Activated naive CD4-positive, alpha-beta T cell treated with anti-CD3 and anti-CD28 coated beads for 36 hours (primary cell): ENCODE measurements at regions not wholly inside any gene's neighbourhood (a gene's known extent, or its start where the extent isn't known, plus 50 kb on each side); places are given as distances from the start of the nearest gene placed in this dataset.

Experiments used
- CTCF ChIA-PET: fragments of 350-600 bp; sonication (Branson Sonifier 250); formaldehyde crosslinking; loops from one replicate; lab custom pipeline; 2021; ENCODE audit warnings: antibody characterized with exemption; lab: Charles Lee
- DNase-seq: peaks from one replicate; pipeline ENCODE4 v3.0.0-alpha.2; 2020
- H3K27ac Mint-ChIP-seq: one replicate; pipeline ENCODE4 v1.8.0; 2021; ENCODE audit warnings: mild to moderate bottlenecking, mixed read lengths
- H3K27me3 Mint-ChIP-seq: one replicate; pipeline ENCODE4 v1.8.0; 2021; ENCODE audit warnings: low read depth, mixed read lengths
- H3K36me3 Mint-ChIP-seq: one replicate; pipeline ENCODE4 v1.8.0; 2021; ENCODE audit warnings: low read depth, mixed read lengths
- H3K4me1 Mint-ChIP-seq: one replicate; pipeline ENCODE4 v1.8.0; 2021; ENCODE audit warnings: low read depth, mixed read lengths
- H3K4me3 Mint-ChIP-seq: one replicate; pipeline ENCODE4 v1.8.0; 2021; ENCODE audit warnings: mild to moderate bottlenecking, moderate library complexity, mixed read lengths
- H3K9me3 Mint-ChIP-seq: one replicate; pipeline ENCODE4 v1.8.0; 2021; ENCODE audit warnings: mixed read lengths
- intact Hi-C: fragments of 100-400 bp; cut with micrococcal nuclease; formaldehyde crosslinking; loops from one replicate; pipeline ENCODE4 v1.15.1; 2023

DNA sequence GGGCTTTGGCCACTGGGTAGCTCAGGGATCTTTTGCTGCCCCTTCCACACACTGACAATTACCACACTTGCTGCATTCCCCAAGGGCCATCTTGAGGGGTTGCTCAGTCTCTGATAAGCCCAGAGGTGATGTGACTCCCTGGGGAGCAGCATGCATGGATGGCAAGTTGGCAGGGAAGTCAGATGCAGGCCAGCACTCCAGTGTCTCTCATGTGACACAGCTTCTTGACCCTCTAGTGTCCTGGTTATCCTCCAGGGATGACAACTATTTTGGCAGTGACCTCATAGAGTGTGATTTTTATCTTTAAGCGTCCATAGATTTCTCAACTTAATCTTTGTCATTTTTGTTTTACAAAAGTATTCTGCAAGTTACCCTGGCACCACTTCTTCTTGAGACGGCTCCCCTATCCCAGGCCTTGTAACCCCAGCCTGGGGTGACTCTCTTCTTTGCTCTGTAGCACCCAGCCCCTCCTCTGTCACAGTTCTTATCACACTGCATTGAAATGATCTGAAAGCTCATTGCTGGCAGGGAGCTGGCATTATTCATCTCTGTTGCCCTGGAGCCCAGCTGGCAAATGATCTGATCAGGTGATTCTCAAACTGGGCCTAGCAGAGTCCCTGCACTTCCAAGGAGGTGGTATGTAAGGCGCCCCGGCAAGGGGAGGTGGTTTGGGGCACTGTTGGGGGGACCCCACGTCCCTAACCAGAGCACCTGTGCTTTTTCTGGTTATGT lies 72.6 kb downstream of the TENT5C start:
- CTCF ChIA-PET: interaction anchor here (1.4 kb wide), 1 partner anchor 76 kb away, joined by 5 read pairs; no protein-coding TSS in a partner anchor
- Mint-ChIP-seq H3K9me3 (no peaks in the 10 kb centered on the region), H3K36me3 (no peaks in the 10 kb centered on the region), H3K4me1 (peaks cover 4% of the 10 kb centered on the region), H3K4me3 (no peak overlapping the region), H3K27me3 (peaks cover 3% of the 10 kb centered on the region), H3K27ac (no peak overlapping the region)
- DNase-seq: no peak
- intact Hi-C loops: no loop called here

DNA sequence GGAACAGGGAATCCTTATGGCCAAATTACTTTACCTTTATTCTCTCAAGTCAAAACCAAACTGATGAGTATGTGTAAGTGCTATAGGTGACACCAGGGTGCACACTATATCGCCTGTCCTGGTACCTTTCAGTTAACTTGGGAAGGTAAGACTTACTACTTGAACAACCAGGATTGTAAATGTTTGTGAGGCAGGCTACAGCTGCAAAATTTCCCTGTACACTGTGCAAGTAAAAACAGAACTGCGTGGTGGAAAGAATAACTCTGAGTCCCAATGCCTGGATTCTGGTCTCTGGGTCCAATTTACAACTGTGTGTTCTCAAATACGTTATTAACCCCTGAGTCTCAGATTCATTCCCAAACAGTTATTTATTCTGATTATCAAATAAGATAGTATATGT lies 73.5 kb downstream of the TENT5C start:
- Mint-ChIP-seq H3K9me3 (no peaks in the 10 kb centered on the region), H3K36me3 (no peaks in the 10 kb centered on the region), H3K4me3 (no peak overlapping the region), H3K4me1 (peaks cover 2% of the 10 kb centered on the region), H3K27me3 (peaks cover 1% of the 10 kb centered on the region), H3K27ac (no peak overlapping the region)
- CTCF ChIA-PET: no interaction called here
- DNase-seq: no peak
- intact Hi-C loops: no loop called here

GRCh38 chr1:117679868-117680267 lies 74.0 kb downstream of the TENT5C start:
- no peaks in the 10 kb centered on the region for H3K9me3 Mint-ChIP-seq
- no peak for DNase-seq
- no peaks in the 10 kb centered on the region for H3K36me3 Mint-ChIP-seq
- intact Hi-C loops: no loop called here
- CTCF ChIA-PET: interaction anchor here (1.3 kb wide), 1 partner anchor 10 kb away, joined by 3 read pairs; no protein-coding TSS in a partner anchor
- H3K27ac Mint-ChIP-seq: no peak overlapping the region
- no peak overlapping the region for H3K4me3 Mint-ChIP-seq
- no peaks in the 10 kb centered on the region for H3K27me3 Mint-ChIP-seq
- H3K4me1 Mint-ChIP-seq: no peaks in the 10 kb centered on the region

DNA sequence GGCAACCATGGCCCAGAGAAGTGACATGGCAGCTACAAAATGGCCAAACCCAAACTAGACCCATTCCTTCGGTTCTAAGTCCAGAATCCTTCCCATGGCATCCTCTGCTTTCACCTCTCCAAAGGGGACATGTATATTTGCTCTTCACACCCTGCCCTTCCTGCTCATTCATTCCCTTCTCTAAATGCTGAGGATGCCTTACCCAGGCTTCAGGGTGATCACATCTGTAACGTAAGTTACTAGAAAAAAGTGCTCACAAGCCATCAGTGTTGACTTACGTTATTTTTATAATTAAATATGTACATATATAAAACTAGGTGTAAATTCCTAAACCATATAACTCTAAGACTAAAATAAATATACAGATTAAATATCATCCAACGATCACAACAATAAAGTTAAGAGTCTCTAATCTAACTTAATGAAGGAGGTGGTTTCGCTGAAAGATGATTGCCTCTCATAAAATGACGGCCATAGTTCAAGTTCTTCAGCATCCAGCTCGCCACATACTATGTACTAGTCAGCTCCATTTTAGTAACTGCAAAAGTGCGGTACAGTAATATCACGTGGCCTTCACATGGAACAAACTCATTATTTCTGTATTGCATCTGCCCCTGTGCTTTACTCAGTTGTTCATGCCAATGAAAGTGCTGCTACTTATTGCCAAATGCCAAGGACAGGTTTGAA lies 74.6 kb downstream of the TENT5C start:
- H3K4me3 Mint-ChIP-seq: no peak overlapping the region
- CTCF ChIA-PET: interaction anchor here (1.3 kb wide), 2 partner anchors 10 to 74 kb away, joined by 3 read pairs; no protein-coding TSS in a partner anchor
- no peaks in the 10 kb centered on the region for H3K9me3 Mint-ChIP-seq
- H3K27me3 Mint-ChIP-seq: no peaks in the 10 kb centered on the region
- no peaks in the 10 kb centered on the region for H3K4me1 Mint-ChIP-seq
- intact Hi-C loops: no loop called here
- no peak for DNase-seq
- H3K36me3 Mint-ChIP-seq: no peaks in the 10 kb centered on the region
- H3K27ac Mint-ChIP-seq: no peak overlapping the region

GRCh38 chr1:117681093-117681900 lies 75.4 kb downstream of the TENT5C start:
- CTCF ChIA-PET: interaction anchor here (1.1 to 1.3 kb wide), 4 partner anchors 9 to 73 kb away, joined by 3 to 4 read pairs (median 3); no protein-coding TSS in a partner anchor
- intact Hi-C loops: no loop called here
- Mint-ChIP-seq H3K27ac (no peak overlapping the region), H3K9me3 (no peaks in the 10 kb centered on the region), H3K4me3 (no peak overlapping the region), H3K27me3 (no peaks in the 10 kb centered on the region), H3K4me1 (no peaks in the 10 kb centered on the region), H3K36me3 (no peaks in the 10 kb centered on the region)
- no peak for DNase-seq

DNA sequence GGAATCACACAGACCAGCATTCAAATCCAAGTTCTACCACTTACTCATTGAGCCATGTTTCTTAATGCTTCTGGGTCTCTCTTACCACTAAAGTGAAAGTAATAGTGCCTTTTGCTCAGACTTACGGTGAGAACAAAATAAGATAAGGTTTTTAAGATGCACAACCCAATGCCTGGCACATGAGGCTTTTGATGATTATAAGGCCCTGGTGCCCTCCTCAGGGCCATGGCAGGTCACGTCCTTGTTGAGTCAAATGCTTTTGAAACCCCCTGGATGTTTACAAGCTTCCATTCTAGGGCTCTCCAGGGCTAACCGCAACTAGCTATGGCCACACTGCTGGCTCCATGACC lies 76.0 kb downstream of the TENT5C start:
- no peak for DNase-seq
- Mint-ChIP-seq H3K4me3 (no peak overlapping the region), H3K27ac (no peak overlapping the region), H3K36me3 (no peaks in the 10 kb centered on the region), H3K9me3 (no peaks in the 10 kb centered on the region), H3K27me3 (no peaks in the 10 kb centered on the region), H3K4me1 (no peaks in the 10 kb centered on the region)
- intact Hi-C loops: no loop called here
- CTCF ChIA-PET: interaction anchor here (1.1 to 2.0 kb wide), 5 partner anchors 7 to 147 kb away, joined by 3 to 10 read pairs (median 4); no protein-coding TSS in a partner anchor

- no peaks in the 10 kb centered on the region for H3K9me3 Mint-ChIP-seq
- intact Hi-C loops: no loop called here
- CTCF ChIA-PET: interaction anchor here (1.1 to 2.0 kb wide), 5 partner anchors 8 to 147 kb away, joined by 3 to 10 read pairs (median 4); no protein-coding TSS in a partner anchor
- H3K27ac Mint-ChIP-seq: no peak overlapping the region
- no peaks in the 10 kb centered on the region for H3K36me3 Mint-ChIP-seq
- H3K4me3 Mint-ChIP-seq: no peak overlapping the region
- peaks cover under 1% of the 10 kb centered on the region for H3K27me3 Mint-ChIP-seq
- H3K4me1 Mint-ChIP-seq: no peaks in the 10 kb centered on the region
- DNase-seq: no peak
Measured at GRCh38 chr1:117682372-117682771, 76.5 kb downstream of the TENT5C start.

GRCh38 chr1:117683571-117684285 lies 77.9 kb downstream of the TENT5C start:
- intact Hi-C loops: no loop called here
- H3K4me3 Mint-ChIP-seq: no peak overlapping the region
- no peaks in the 10 kb centered on the region for H3K36me3 Mint-ChIP-seq
- peaks cover 5% of the 10 kb centered on the region for H3K27me3 Mint-ChIP-seq
- H3K4me1 Mint-ChIP-seq: no peaks in the 10 kb centered on the region
- CTCF ChIA-PET: interaction anchor here (2.0 kb wide), 1 partner anchor 149 kb away, joined by 10 read pairs; no protein-coding TSS in a partner anchor
- no peaks in the 10 kb centered on the region for H3K9me3 Mint-ChIP-seq
- no peak for DNase-seq
- no peak overlapping the region for H3K27ac Mint-ChIP-seq

DNA sequence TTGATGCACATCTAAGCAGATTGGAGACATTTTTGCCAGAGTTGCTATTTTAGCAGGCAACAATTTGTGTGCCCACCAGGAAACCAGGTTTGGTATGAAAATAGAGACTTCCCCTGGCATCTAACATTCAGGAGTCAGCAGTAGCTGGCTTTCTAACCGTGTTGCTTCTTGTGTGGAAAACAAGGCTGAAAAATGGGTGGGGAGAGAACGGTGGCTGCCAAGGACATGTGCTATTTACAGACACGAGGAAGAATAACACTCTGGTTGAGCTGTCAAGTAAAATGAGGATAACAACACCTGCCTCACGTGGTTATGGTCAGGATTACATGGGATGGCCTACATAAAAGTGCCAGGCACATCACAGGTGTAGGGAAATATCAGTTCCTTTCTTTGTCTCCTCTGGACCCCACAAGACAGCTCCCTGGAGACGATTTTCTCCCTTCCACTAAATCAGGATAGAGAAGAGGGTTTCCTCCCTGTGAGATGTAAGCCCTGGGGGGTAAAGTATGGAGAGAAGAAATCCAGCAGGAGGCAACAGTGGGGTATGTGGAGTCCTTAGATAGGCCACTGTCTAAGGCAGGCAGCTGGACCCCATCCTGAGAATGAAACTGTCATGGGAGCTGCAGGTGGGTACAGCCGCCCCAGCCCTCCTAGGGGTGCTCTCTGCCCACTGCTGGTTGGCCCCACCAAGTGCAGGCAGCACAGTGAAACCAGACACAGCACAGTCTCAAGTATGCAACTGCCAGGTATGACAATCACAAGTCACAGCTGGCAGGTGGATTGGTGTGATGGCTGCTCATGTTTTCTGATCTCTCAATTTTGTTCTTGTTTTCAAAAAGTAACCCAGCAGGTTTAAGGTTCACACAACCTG lies 80.3 kb downstream of the TENT5C start:
- intact Hi-C loops: no loop called here
- Mint-ChIP-seq H3K27ac (no peak overlapping the region), H3K4me1 (no peaks in the 10 kb centered on the region), H3K9me3 (no peaks in the 10 kb centered on the region), H3K36me3 (no peaks in the 10 kb centered on the region), H3K4me3 (no peak overlapping the region), H3K27me3 (peaks cover 8% of the 10 kb centered on the region)
- CTCF ChIA-PET: interaction anchor here (0.8 to 0.9 kb wide), 2 partner anchors 12 to 68 kb away, joined by 3 read pairs; no protein-coding TSS in a partner anchor
- no peak for DNase-seq

DNA sequence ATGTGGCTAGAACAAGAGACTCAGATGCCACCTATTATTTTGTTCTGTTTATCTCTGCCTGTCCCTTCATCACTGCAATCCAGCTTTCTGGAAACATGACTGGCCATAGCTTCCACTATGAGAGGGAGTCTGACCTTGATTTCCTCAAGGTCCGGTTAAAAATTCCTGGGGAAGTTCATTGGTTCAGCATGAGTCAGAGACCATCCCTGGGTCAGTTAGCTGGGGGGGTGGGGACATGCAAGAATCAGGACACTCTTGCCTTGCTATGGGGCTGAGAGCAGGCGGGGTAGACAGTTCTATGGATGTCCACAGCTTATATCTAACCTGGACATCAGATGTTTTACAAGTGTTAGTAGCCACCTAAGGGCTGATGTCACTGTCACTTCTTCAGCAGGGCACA lies 81.1 kb downstream of the TENT5C start:
- Mint-ChIP-seq H3K4me3 (no peak overlapping the region), H3K9me3 (no peaks in the 10 kb centered on the region), H3K4me1 (no peaks in the 10 kb centered on the region), H3K36me3 (no peaks in the 10 kb centered on the region), H3K27me3 (peaks cover 8% of the 10 kb centered on the region), H3K27ac (no peak overlapping the region)
- DNase-seq: no peak
- intact Hi-C loops: no loop called here
- CTCF ChIA-PET: interaction anchor here (0.8 kb wide), 1 partner anchor 13 kb away, joined by 3 read pairs; no protein-coding TSS in a partner anchor
